GM23248 (cell line): ENCODE measurements at regions not wholly inside any gene's neighbourhood (a gene's known extent, or its start where the extent isn't known, plus 50 kb on each side); places are given as distances from the start of the nearest gene placed in this dataset.

Source experiments
- DNase-seq: peaks from one replicate; pipeline ENCODE4 v3.0.0-alpha.2; 2015
- H2AFZ ChIP-seq: fragments of 200-600 bp; sonication (generic); 2 replicates; pipeline ENCODE4 v1.6.1; 2016; ENCODE audit warnings: antibody characterized with exemption
- H3F3A ChIP-seq: fragments of 200-600 bp; sonication (generic); 2 replicates; pipeline ENCODE4 v1.6.1; 2016; ENCODE audit warnings: mild to moderate bottlenecking, antibody characterized with exemption, mixed run types; ENCODE audit not compliant: insufficient read depth
- H3K27ac ChIP-seq: fragments of 200-600 bp; sonication (generic); 2 replicates; pipeline ENCODE4 v1.5.1; 2016; ENCODE audit warnings: mild to moderate bottlenecking
- H3K27me3 ChIP-seq: fragments of 200-600 bp; sonication (generic); replicated peaks from 2 replicates; pipeline ENCODE4 v1.6.1; 2016; ENCODE audit warnings: mild to moderate bottlenecking; ENCODE audit not compliant: insufficient read depth
- H3K36me3 ChIP-seq: fragments of 200-600 bp; sonication (generic); 2 replicates; pipeline ENCODE4 v1.6.1; 2016; ENCODE audit warnings: low read depth, mild to moderate bottlenecking
- H3K4me1 ChIP-seq: fragments of 200-600 bp; sonication (generic); 2 replicates; pipeline ENCODE4 v1.6.1; 2016; ENCODE audit warnings: mild to moderate bottlenecking; ENCODE audit not compliant: insufficient read depth
- H3K4me2 ChIP-seq: fragments of 200-600 bp; sonication (generic); one replicate; pipeline ENCODE4 v1.6.1; 2016; ENCODE audit warnings: mild to moderate bottlenecking; ENCODE audit not compliant: unreplicated experiment
- H3K4me3 ChIP-seq: fragments of 200-600 bp; sonication (generic); 2 replicates; pipeline ENCODE4 v1.5.1; 2016; ENCODE audit warnings: mild to moderate bottlenecking
- H3K79me2 ChIP-seq: fragments of 200-600 bp; sonication (generic); 2 replicates; pipeline ENCODE4 v1.6.1; 2016; ENCODE audit warnings: mild to moderate bottlenecking; ENCODE audit not compliant: insufficient read depth
- H3K9ac ChIP-seq: fragments of 200-600 bp; sonication (generic); 2 replicates; pipeline ENCODE4 v1.6.1; 2016; ENCODE audit warnings: mild to moderate bottlenecking
- H3K9me2 ChIP-seq: fragments of 200-600 bp; sonication (generic); 2 replicates; pipeline ENCODE4 v1.6.1; 2016; ENCODE audit warnings: mixed run types, mild to moderate bottlenecking, moderate library complexity; ENCODE audit not compliant: insufficient read depth
- H3K9me3 ChIP-seq: fragments of 200-600 bp; sonication (generic); one replicate; pipeline ENCODE4 v1.6.1; 2017; ENCODE audit warnings: low read depth
- H4K20me1 ChIP-seq: fragments of 200-600 bp; sonication (generic); 2 replicates; pipeline ENCODE4 v1.6.0; 2016; ENCODE audit not compliant: insufficient read depth
- EZH2 ChIP-seq: fragments of 200-600 bp; sonication (generic); IDR thresholded peaks from 2 replicates; pipeline ENCODE4 v1.6.1; 2018; ENCODE audit warnings: antibody characterized with exemption, mild to moderate bottlenecking; ENCODE audit not compliant: insufficient read depth, poor library complexity, severe bottlenecking
- EZH2phosphoT487 ChIP-seq: fragments of 200-600 bp; sonication (generic); IDR thresholded peaks from 2 replicates; pipeline ENCODE4 v1.6.1; 2018; ENCODE audit warnings: antibody characterized with exemption, moderate library complexity, mild to moderate bottlenecking, low read depth; ENCODE audit not compliant: insufficient read depth
- WGBS, 2 experiments: methylation state at CpG; one replicate each; pipeline ENCODE4 v1.1.6; 2015 to 2017; ENCODE audit warnings: low lambda C conversion rate in 2 of 2, low coverage in 1 of 2; ENCODE audit errors: missing lambda C conversion rate in 2 of 2; 5-methylcytosine and 5-hydroxymethylcytosine counted together
- in situ Hi-C: fragments of 300-500 bp; cut with MboI; formaldehyde crosslinking; loops from 2 replicates; pipeline ENCODE4 v1.15.0; 2020

DNA sequence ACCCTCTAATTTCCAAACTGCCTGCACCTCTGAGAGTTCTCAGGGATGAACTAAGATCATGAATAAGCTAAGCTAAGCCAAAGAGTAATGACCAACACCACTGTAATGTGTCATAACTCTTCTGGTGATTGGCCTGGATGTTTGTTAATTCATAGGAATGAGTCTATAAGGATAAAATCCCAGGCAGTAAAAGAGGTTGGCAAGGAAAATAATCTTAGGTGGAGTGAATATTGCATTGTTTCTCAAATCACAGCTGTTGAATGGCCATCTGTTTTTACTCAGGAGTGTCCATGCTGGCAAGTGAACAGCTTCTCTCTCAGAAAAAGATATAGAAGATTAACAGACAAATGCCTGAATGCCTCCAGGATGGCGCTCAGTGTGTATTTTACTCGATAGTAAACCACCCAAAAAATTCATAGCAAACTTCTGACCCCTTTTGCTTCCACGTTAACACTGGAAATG lies 60.8 kb upstream of the GLS start:
- 1 to 6% methylated on average over 3 of the region's 3 CpGs for WGBS, 2 experiments
- in situ Hi-C loops = no loop called here
- Histone ChIP-seq H3K4me1 (peaks cover 19% of the 10 kb centered on the region), H3K36me3 (no peaks in the 10 kb centered on the region), H3K9ac (peak overlapping the region; percentile 52), H3K27me3 (no peaks in the 10 kb centered on the region), H3K27ac (peak overlapping the region; percentile 89), H3K4me3 (peak overlapping the region; percentile 23), H3K4me2 (peak overlapping the region; percentile 60), H3K9me2 (peaks cover 1% of the 10 kb centered on the region; the same call in 1 of the 2 replicates), H4K20me1 (no peaks in the 10 kb centered on the region), H3K9me3 (no peaks in the 10 kb centered on the region), H3F3A (peaks cover 28% of the 10 kb centered on the region), H2AFZ (peak overlapping the region; percentile 48), H3K79me2 (no peaks in the 10 kb centered on the region)
- peak; percentile 92 for DNase-seq
- TF ChIP-seq EZH2 (no peak), EZH2phosphoT487 (no peak)

DNA sequence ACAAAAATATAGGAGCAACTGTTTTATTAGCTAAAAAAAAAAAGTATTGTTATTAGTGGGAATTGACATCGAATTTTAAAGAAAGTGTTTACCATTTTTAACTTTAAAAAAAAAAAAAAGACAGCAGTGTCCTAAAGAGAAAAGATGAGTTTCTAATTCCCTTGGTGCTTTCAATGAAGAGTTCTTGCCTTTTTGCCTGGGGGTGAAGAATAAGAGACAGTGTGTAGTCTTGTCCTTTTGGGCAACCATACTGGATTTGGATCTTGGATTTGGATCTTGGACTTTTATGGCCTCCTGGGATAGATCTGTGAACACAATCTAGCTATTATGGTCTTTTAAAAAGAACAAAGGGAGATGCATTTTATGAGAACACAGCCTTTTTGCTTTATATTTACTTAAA lies 60.2 kb upstream of the GLS start:
- no peak for DNase-seq
- H3K4me3 ChIP-seq = peak overlapping the region; percentile 23
- peaks cover 28% of the 10 kb centered on the region for H3F3A ChIP-seq
- no peak overlapping the region for H2AFZ ChIP-seq
- H4K20me1 ChIP-seq = no peaks in the 10 kb centered on the region
- in situ Hi-C loops = no loop called here
- peak overlapping the region; percentile 89 for H3K27ac ChIP-seq
- TF ChIP-seq EZH2 = no peak
- TF ChIP-seq EZH2phosphoT487 = no peak
- H3K9me2 ChIP-seq = no peaks in the 10 kb centered on the region
- H3K9ac ChIP-seq = peak overlapping the region; percentile 15
- WGBS, 2 experiments = 63 to 67% methylated on average over 1 of the region's 1 CpG
- no peaks in the 10 kb centered on the region for H3K36me3 ChIP-seq
- peak overlapping the region; percentile 60 for H3K4me2 ChIP-seq
- no peaks in the 10 kb centered on the region for H3K27me3 ChIP-seq
- no peaks in the 10 kb centered on the region for H3K79me2 ChIP-seq
- H3K4me1 ChIP-seq = peaks cover 19% of the 10 kb centered on the region
- no peaks in the 10 kb centered on the region for H3K9me3 ChIP-seq

DNA sequence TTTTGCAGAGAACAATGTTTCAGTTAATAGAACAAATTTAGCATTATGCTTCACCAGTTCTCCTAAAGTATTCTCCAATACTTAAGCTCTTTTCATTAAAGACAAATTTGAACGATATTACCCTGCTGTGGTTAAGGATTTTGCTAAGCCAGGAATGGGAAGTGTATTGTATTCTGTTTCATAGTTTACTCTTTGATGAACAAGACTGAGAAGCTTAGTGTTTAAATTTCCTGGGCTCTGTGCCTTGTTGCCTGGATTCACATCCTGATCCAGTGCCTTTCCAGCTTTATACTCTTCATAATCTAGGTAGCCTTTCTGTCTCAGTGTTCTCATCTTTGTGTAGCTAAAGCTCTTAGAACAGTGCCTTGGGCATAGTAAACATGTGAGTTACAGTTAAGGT lies 58.6 kb upstream of the GLS start:
- Histone ChIP-seq H3K27ac (no peak overlapping the region), H2AFZ (no peak overlapping the region), H3K36me3 (no peaks in the 10 kb centered on the region), H3K4me2 (no peak overlapping the region), H3K9me2 (no peaks in the 10 kb centered on the region), H3K4me1 (peaks cover 19% of the 10 kb centered on the region), H3F3A (peaks cover 28% of the 10 kb centered on the region), H3K9me3 (no peaks in the 10 kb centered on the region), H3K9ac (no peak overlapping the region), H3K27me3 (no peaks in the 10 kb centered on the region), H4K20me1 (no peaks in the 10 kb centered on the region), H3K4me3 (no peak overlapping the region), H3K79me2 (no peaks in the 10 kb centered on the region)
- WGBS, 2 experiments = 95 to 97% methylated on average over 1 of the region's 1 CpG
- no peak for TF ChIP-seq EZH2phosphoT487
- TF ChIP-seq EZH2 = no peak
- no peak for DNase-seq
- in situ Hi-C loops = no loop called here

DNA sequence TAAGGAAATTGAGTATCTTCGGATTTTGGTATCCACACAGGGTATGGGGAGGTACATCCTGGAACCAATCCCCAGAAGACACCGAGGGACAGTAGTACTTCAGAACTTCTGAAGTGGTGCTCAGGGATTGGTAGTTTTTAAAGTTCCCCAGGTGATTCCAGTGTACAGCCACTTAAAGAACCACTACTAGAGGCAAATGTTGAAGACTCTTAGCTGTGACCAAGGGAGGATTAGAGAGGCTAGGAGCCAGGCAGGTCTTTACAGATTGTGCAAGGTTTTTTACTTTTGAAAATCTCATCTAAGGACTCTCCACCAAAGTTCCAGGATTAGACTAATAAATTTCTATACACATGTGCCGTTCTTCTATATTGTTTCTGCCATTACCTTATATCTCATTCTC lies 52.9 kb upstream of the GLS start:
- H3K4me1 ChIP-seq = no peaks in the 10 kb centered on the region
- 84 to 87% methylated on average over 3 of the region's 3 CpGs for WGBS, 2 experiments
- H3F3A ChIP-seq = no peaks in the 10 kb centered on the region
- no peak overlapping the region for H3K9ac ChIP-seq
- H3K27me3 ChIP-seq = no peaks in the 10 kb centered on the region
- H3K36me3 ChIP-seq = no peaks in the 10 kb centered on the region
- H4K20me1 ChIP-seq = no peaks in the 10 kb centered on the region
- no peak overlapping the region for H3K27ac ChIP-seq
- no peak overlapping the region for H3K4me3 ChIP-seq
- no peaks in the 10 kb centered on the region for H3K9me2 ChIP-seq
- no peak overlapping the region for H2AFZ ChIP-seq
- no peaks in the 10 kb centered on the region for H3K9me3 ChIP-seq
- no peak overlapping the region for H3K4me2 ChIP-seq
- DNase-seq = no peak
- no peaks in the 10 kb centered on the region for H3K79me2 ChIP-seq
- TF ChIP-seq EZH2 = no peak
- no peak for TF ChIP-seq EZH2phosphoT487
- in situ Hi-C loops = no loop called here

DNA sequence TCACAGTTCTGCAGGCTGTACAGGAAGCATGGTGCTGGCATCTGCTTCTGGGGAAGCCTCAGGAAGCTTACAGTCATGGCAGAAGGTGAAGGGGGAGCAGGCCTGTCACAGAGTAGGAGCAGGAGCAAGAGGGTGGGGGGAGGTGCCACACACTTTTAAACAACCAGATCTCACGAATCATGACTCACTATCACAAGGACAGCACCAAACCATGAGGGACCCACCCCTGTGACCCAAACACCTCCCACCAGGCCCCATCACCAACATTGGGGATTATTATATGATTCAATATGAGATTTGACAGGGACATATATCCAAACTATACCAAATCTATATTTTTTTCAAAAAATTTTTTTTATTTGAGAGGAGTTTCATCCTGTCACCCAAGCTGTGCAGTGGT lies 51.0 kb upstream of the GLS start:
- Histone ChIP-seq H3K4me1 (peaks cover 7% of the 10 kb centered on the region), H4K20me1 (no peaks in the 10 kb centered on the region), H3K27ac (no peak overlapping the region), H3K9ac (no peak overlapping the region), H3K27me3 (no peaks in the 10 kb centered on the region), H3K9me3 (no peaks in the 10 kb centered on the region), H3F3A (peaks cover 2% of the 10 kb centered on the region), H3K9me2 (no peaks in the 10 kb centered on the region), H2AFZ (no peak overlapping the region), H3K36me3 (no peaks in the 10 kb centered on the region), H3K79me2 (no peaks in the 10 kb centered on the region), H3K4me2 (no peak overlapping the region), H3K4me3 (no peak overlapping the region)
- in situ Hi-C loops = no loop called here
- no peak for DNase-seq
- TF ChIP-seq EZH2phosphoT487 (no peak), EZH2 (no peak)
- WGBS, 2 experiments = 85 to 93% methylated on average over 1 of the region's 1 CpG
